HepG2 (cell line): ENCODE measurements at regions not wholly inside any gene's neighbourhood (a gene's known extent, or its start where the extent isn't known, plus 50 kb on each side); places are given as distances from the start of the nearest gene placed in this dataset.

Source experiments
- ATAC-seq: fragments of 200-7000 bp; cut with Tn5 transposase; 3 replicates; pipeline ENCODE4 v1.9.1; 2020; ENCODE audit warnings: mild to moderate bottlenecking, moderate library complexity
- BruUV-seq: library from RNA; stranded (reverse); fragments of 400-500 nt; replicated peaks from 2 replicates; lab custom pipeline; 2021; lab: Mats Ljungman, UMichigan
- CTCF ChIA-PET: fragments of 300-600 bp; formaldehyde crosslinking; extraction: SDS; loops from one replicate; lab custom pipeline; 2021; ENCODE audit warnings: low total read pairs, inconsistent platforms, low intra/inter-chr PET ratio; lab: Yijun Ruan, JAX
- POLR2A ChIA-PET: fragments of 350-600 bp; sonication (Branson Sonifier 250); formaldehyde crosslinking; loops from one replicate; lab custom pipeline; 2020; ENCODE audit warnings: antibody characterized with exemption, inconsistent platforms; lab: Yijun Ruan, JAX
- DNase-seq: peaks from one replicate; pipeline ENCODE4 v3.0.0-alpha.2; 2015; ENCODE audit warnings: low spot score
- FAIRE-seq: peaks from 3 replicates; lab custom pipeline; 2011; peaks lifted over from hg19 to GRCh38; lab: Jason Lieb, UNC
- H2AFZ ChIP-seq: one replicate; pipeline ENCODE4 v1.6.1; 2011; ENCODE audit warnings: low read length, inconsistent platforms
- H3K27ac ChIP-seq: fragments of 300-600 bp; 3 replicates; pipeline ENCODE4 v1.8.0; 2011; ENCODE audit warnings: mixed run types, mild to moderate bottlenecking, mixed read lengths, low read length, inconsistent platforms; ENCODE audit not compliant: insufficient read depth; ENCODE audit errors: extremely low read length
- H3K27me3 ChIP-seq, 2 experiments: fragments of 200-600 bp in 1 of 2; 2 replicates in 1 of 2; 3 replicates in 1 of 2; pipeline versions ENCODE4 v1.6.0 to v1.8.0; 2011; ENCODE audit warnings: low read length in 2 of 2, mild to moderate bottlenecking in 2 of 2, moderate library complexity in 2 of 2, inconsistent platforms in 1 of 2; ENCODE audit not compliant: insufficient read depth in 2 of 2, control insufficient read depth in 1 of 2
- H3K36me3 ChIP-seq, 2 experiments: fragments of 200-600 bp in 1 of 2; replicated peaks in 1 of 2; 2 replicates in 1 of 2; 3 replicates in 1 of 2; pipeline versions ENCODE4 v1.5.1 to v1.8.0; 2011; ENCODE audit warnings: low read length in 2 of 2, inconsistent platforms in 1 of 2; ENCODE audit not compliant: insufficient read depth in 2 of 2, control insufficient read depth in 1 of 2
- H3K4me1 ChIP-seq: 2 replicates; pipeline ENCODE4 v1.5.1; 2012; ENCODE audit warnings: low read length, inconsistent platforms; ENCODE audit not compliant: insufficient read depth
- H3K4me2 ChIP-seq: 2 replicates; pipeline ENCODE4 v1.6.0; 2011; ENCODE audit warnings: low read depth, low read length, inconsistent platforms
- H3K4me3 ChIP-seq, 3 experiments: fragments of 200-600 bp in 1 of 3; sonication (generic), shearing (Covaris generic) in 1 of 3; replicated peaks in 1 of 3; 2 replicates each; pipeline ENCODE4 v1.5.1; 2011 to 2016; ENCODE audit warnings: low read length in 3 of 3, inconsistent platforms in 2 of 3, low read depth in 2 of 3, mild to moderate bottlenecking in 2 of 3, control low read depth in 1 of 3, mixed read lengths in 1 of 3; ENCODE audit not compliant: insufficient read depth in 1 of 3
- H3K79me2 ChIP-seq: one replicate; pipeline ENCODE4 v1.6.1; 2011; ENCODE audit warnings: low read length, inconsistent platforms; ENCODE audit not compliant: insufficient read depth
- H3K9ac ChIP-seq: 2 replicates; pipeline ENCODE4 v1.6.0; 2011; ENCODE audit warnings: mild to moderate bottlenecking, low read depth, low read length, inconsistent platforms; ENCODE audit not compliant: insufficient read depth
- H3K9me3 ChIP-seq: 2 replicates; pipeline ENCODE4 v1.5.1; 2012; ENCODE audit warnings: mild to moderate bottlenecking, low read length
- H4K20me1 ChIP-seq: 2 replicates; pipeline ENCODE4 v1.6.0; 2011; ENCODE audit warnings: inconsistent platforms, mild to moderate bottlenecking, low read length, moderate library complexity; ENCODE audit not compliant: insufficient read depth
- CEBPB ChIP-seq: IDR thresholded peaks from 2 replicates; pipeline ENCODE4 v1.6.1; 2011; ENCODE audit warnings: low read depth, low read length, improper control_type of control experiment, borderline replicate concordance
- HNRNPL ChIP-seq: fragments of 200-400 bp; formaldehyde crosslinking; IDR thresholded peaks from 2 replicates; pipeline ENCODE4 v1.6.1; 2017; ENCODE audit warnings: mild to moderate bottlenecking, low read depth, low read length
- RERE ChIP-seq: IDR thresholded peaks from 2 replicates; pipeline ENCODE4 v1.6.1; 2016; ENCODE audit warnings: low read depth, missing genetic modification reagents, missing compliant biosample characterization
- THRA ChIP-seq: sonication (generic); formaldehyde crosslinking; IDR thresholded peaks from 2 replicates; pipeline ENCODE4 v1.4.0; 2020; ENCODE audit warnings: missing genetic modification reagents, borderline replicate concordance
- ZFP62 ChIP-seq: sonication (generic); formaldehyde crosslinking; IDR thresholded peaks from 2 replicates; pipeline ENCODE4 v1.4.0; 2020; ENCODE audit warnings: missing genetic modification reagents
- ZNF276 ChIP-seq: sonication (generic); formaldehyde crosslinking; IDR thresholded peaks from 2 replicates; pipeline ENCODE4 v1.4.0; 2020; ENCODE audit warnings: mild to moderate bottlenecking, low read depth, missing genetic modification reagents
- ZNF597 ChIP-seq: sonication (generic); formaldehyde crosslinking; IDR thresholded peaks from 2 replicates; pipeline ENCODE4 v1.5.0; 2020; ENCODE audit warnings: missing genetic modification reagents
- ZNF75D ChIP-seq: sonication (generic); formaldehyde crosslinking; IDR thresholded peaks from 2 replicates; pipeline ENCODE4 v1.8.1; 2023; ENCODE audit warnings: missing genetic modification reagents, mild to moderate bottlenecking, borderline replicate concordance
- ZNF775 ChIP-seq: sonication (generic); formaldehyde crosslinking; IDR thresholded peaks from 2 replicates; pipeline ENCODE4 v1.4.0; 2020; ENCODE audit warnings: missing genetic modification reagents, mild to moderate bottlenecking, moderate library complexity, borderline replicate concordance
- ZNF788 ChIP-seq: sonication (generic); formaldehyde crosslinking; IDR thresholded peaks from 2 replicates; pipeline ENCODE4 v1.5.0; 2020; ENCODE audit warnings: mild to moderate bottlenecking, missing genetic modification reagents, borderline replicate concordance
- whole genome bisulfite sequencing: methylation state at CpG from one replicate; pipeline ENCODE4 v1.1.6; 2017; ENCODE audit warnings: low lambda C conversion rate; 5-methylcytosine and 5-hydroxymethylcytosine counted together
- in situ Hi-C: cut with HindIII; loops from 2 replicates; pipeline ENCODE4 v1.10.0; 2017; ENCODE audit warnings: low pct_unique_long_range_greater_than_20kb; ENCODE audit not compliant: extremely low pct_ligation_motif_present
- intact Hi-C: fragments of 100-400 bp; cut with micrococcal nuclease; formaldehyde crosslinking; loops from one replicate; pipeline ENCODE4 v1.10.0; 2022; ENCODE audit not compliant: unreplicated experiment
- TF ChIP-seq, protein P1 (sequence below): sonication (generic); formaldehyde crosslinking; IDR thresholded peaks from 2 replicates; pipeline ENCODE4 v1.4.0; 2020; ENCODE audit warnings: missing genetic modification reagents

GRCh38 chr3:189567322-189567721 lies 63.9 kb upstream of the TP63 start (continued):
- no peak for TF ChIP-seq ZNF775 (CRISPR knock-in tag)
- no peak for TF ChIP-seq ZNF276 (CRISPR knock-in tag)
- no peak for TF ChIP-seq ZNF788
- no peak for TF ChIP-seq ZNF75D (CRISPR knock-in tag)

DNA sequence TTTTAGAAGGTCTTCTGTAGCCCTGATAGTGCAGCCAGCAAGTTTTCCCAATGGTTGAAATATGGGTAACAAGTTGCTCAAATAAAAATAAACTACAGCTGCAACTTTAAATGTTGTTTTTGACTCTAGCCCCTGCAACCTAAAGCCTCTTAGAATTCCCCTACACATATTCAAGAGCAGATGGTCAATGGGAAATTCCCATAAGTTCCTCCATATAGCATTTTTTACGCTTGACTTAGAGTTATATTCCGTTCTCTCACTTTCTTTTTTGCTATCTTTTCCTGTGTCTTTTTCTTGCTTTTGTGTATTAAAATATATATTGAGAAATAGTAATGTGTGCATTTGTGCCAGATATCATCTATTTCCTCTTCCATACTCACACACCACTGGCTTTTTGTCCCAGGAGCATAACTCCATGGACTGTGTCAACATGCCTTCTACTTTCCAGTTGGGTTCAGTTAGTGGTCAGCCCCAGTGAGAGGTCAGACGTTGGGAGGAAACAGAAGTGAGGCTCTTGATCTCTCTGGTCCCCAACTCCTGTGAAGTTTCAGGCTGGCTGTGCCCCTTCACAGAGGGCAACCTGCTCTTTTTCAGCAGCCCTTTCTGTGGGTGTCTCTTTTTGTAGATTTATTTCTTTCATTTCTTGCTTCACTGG lies 63.3 kb upstream of the TP63 start:
- Histone ChIP-seq H3K27ac (no peak overlapping the region), H3K4me1 (no peaks in the 10 kb centered on the region), H3K9ac (no peak overlapping the region), H3K79me2 (no peaks in the 10 kb centered on the region), H3K36me3 (no peaks in the 10 kb centered on the region), H2AFZ (no peak overlapping the region), H3K4me3 (no peak overlapping the region), H4K20me1 (no peaks in the 10 kb centered on the region), H3K9me3 (no peaks in the 10 kb centered on the region), H3K27me3 (no peaks in the 10 kb centered on the region), H3K4me2 (no peak overlapping the region)
- FAIRE-seq (no peak), ATAC-seq (no peak), DNase-seq (no peak)
- intact Hi-C loops (no loop called here), in situ Hi-C loops (no loop called here)
- 23% methylated on average over 3 of the region's 3 CpGs for WGBS
- no TSS peak for BruUV-seq
- ChIA-PET CTCF (no interaction called here), POLR2A (no interaction called here)
- no peak for TF ChIP-seq THRA (CRISPR knock-in tag)
- no peak for TF ChIP-seq HNRNPL
- no peak for TF ChIP-seq ZFP62 (CRISPR knock-in tag)
- no peak for TF ChIP-seq CEBPB
- no peak for TF ChIP-seq RERE (CRISPR knock-in tag)
- no peak for TF ChIP-seq ZNF597 (CRISPR knock-in tag)
- TF ChIP-seq, protein P1, sequence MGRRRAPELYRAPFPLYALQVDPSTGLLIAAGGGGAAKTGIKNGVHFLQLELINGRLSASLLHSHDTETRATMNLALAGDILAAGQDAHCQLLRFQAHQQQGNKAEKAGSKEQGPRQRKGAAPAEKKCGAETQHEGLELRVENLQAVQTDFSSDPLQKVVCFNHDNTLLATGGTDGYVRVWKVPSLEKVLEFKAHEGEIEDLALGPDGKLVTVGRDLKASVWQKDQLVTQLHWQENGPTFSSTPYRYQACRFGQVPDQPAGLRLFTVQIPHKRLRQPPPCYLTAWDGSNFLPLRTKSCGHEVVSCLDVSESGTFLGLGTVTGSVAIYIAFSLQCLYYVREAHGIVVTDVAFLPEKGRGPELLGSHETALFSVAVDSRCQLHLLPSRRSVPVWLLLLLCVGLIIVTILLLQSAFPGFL, result no peak
